Limb (tissue), 2 donors: ENCODE measurements at regions not wholly inside any gene's neighbourhood (a gene's known extent, or its start where the extent isn't known, plus 50 kb on each side); places are given as distances from the start of the nearest gene placed in this dataset.
A peak's percentile ranks its signal among the peaks of the same experiment; 100 is the strongest.

ENCODE experiments used
- DNase-seq, 2 donors: peaks; one replicate each; pipeline ENCODE4 v3.0.0-alpha.2; 2016; ENCODE audit errors: extremely low spot score in 2 of 2

- DNase-seq: no peak
These were observed 173.7 kb downstream of the MN1 start for GRCh38 chr22:27627901-27628300.

GRCh38 chr22:27628341-27628740 is 173.2 kb downstream of the MN1 start:
- DNase-seq: no peak

- no peak for DNase-seq
These were observed 172.5 kb downstream of the MN1 start for GRCh38 chr22:27628891-27629631.

- DNase-seq: no peak
These were observed 171.5 kb downstream of the MN1 start for GRCh38 chr22:27629908-27630673.

GRCh38 chr22:27630754-27631153 is 170.8 kb downstream of the MN1 start:
- DNase-seq: no peak

- DNase-seq: no peak
These were observed 169.9 kb downstream of the MN1 start for GRCh38 chr22:27631641-27632040.

- no peak for DNase-seq
These were observed 168.9 kb downstream of the MN1 start for GRCh38 chr22:27632451-27633295.

GRCh38 chr22:27633296-27633871 is 168.2 kb downstream of the MN1 start:
- no peak for DNase-seq

- DNase-seq: no peak
These were observed 167.4 kb downstream of the MN1 start for GRCh38 chr22:27634043-27634740.

GRCh38 chr22:27635435-27635834 is 166.1 kb downstream of the MN1 start:
- DNase-seq: no peak

- no peak for DNase-seq
These were observed 165.7 kb downstream of the MN1 start for GRCh38 chr22:27635852-27636251.

GRCh38 chr22:27636716-27637508 is 164.6 kb downstream of the MN1 start:
- DNase-seq: no peak

GRCh38 chr22:27637604-27638003 is 164.0 kb downstream of the MN1 start:
- no peak for DNase-seq

- peak in 1 of 2 donors; percentile 56 for DNase-seq
These were observed 163.0 kb downstream of the MN1 start for GRCh38 chr22:27638329-27639233.

GRCh38 chr22:27639248-27640086 is 162.1 kb downstream of the MN1 start:
- DNase-seq: peak in 1 of 2 donors; percentile 74

GRCh38 chr22:27641049-27641795 is 160.3 kb downstream of the MN1 start:
- DNase-seq: no peak

GRCh38 chr22:27642104-27642800 is 159.3 kb downstream of the MN1 start:
- DNase-seq: peak in 1 of 2 donors; percentile 58
